IMR-90 (cell line): ENCODE measurements at regions not wholly inside any gene's neighbourhood (a gene's known extent, or its start where the extent isn't known, plus 50 kb on each side); places are given as distances from the start of the nearest gene placed in this dataset.

Experiments
- ATAC-seq: fragments of 200-7000 bp; cut with Tn5 transposase; 2 replicates; pipeline ENCODE4 v1.9.1; 2020; ENCODE audit warnings: low read depth, mild to moderate bottlenecking, moderate library complexity
- BruUV-seq: library from RNA; stranded (reverse); fragments of 400-500 nt; replicated peaks from 2 replicates; lab custom pipeline; 2021; lab: Mats Ljungman, UMichigan
- CTCF ChIA-PET: fragments of 300-600 bp; formaldehyde crosslinking; extraction: SDS; loops from one replicate; lab custom pipeline; 2021; ENCODE audit warnings: antibody characterized with exemption; lab: Yijun Ruan, JAX
- POLR2A ChIA-PET: fragments of 300-600 bp; sonication (Branson Sonifier 250); formaldehyde crosslinking; loops from one replicate; lab custom pipeline; 2022; ENCODE audit warnings: antibody characterized with exemption; ENCODE audit not compliant: unreplicated experiment; lab: Charles Lee
- DNase-seq: peaks from one replicate; pipeline ENCODE4 v3.0.0; 2013
- H2AFZ ChIP-seq: replicated peaks from 2 replicates; pipeline ENCODE3; 2013; ENCODE audit warnings: low read length, mild to moderate bottlenecking; ENCODE audit not compliant: poor library complexity
- H2AK5ac ChIP-seq: 2 replicates; pipeline ENCODE4 v1.6.1; 2013; ENCODE audit warnings: low read depth, low read length, inconsistent platforms
- H2AK9ac ChIP-seq: replicated peaks from 2 replicates; pipeline ENCODE3; 2013; ENCODE audit warnings: mild to moderate bottlenecking, low read depth, low read length, moderate library complexity; ENCODE audit not compliant: poor library complexity
- H2BK120ac ChIP-seq: 2 replicates; pipeline ENCODE4 v1.6.1; 2013; ENCODE audit warnings: low read depth, low read length, inconsistent platforms
- H2BK15ac ChIP-seq: 3 replicates; pipeline ENCODE4 v1.6.1; 2013; ENCODE audit warnings: low read depth, low read length, inconsistent platforms
- H2BK20ac ChIP-seq: 2 replicates; pipeline ENCODE4 v1.6.1; 2013; ENCODE audit warnings: low read depth, mild to moderate bottlenecking, inconsistent platforms, low read length, moderate library complexity
- H2BK5ac ChIP-seq: 2 replicates; pipeline ENCODE4 v1.6.1; 2013; ENCODE audit warnings: mild to moderate bottlenecking, low read depth, low read length, inconsistent platforms; ENCODE audit not compliant: poor library complexity, severe bottlenecking
- H3K14ac ChIP-seq: replicated peaks from 2 replicates; pipeline ENCODE4 v1.6.1; 2013; ENCODE audit warnings: low read depth, low read length, inconsistent platforms
- H3K18ac ChIP-seq: 2 replicates; pipeline ENCODE4 v1.6.1; 2013; ENCODE audit warnings: low read depth, low read length, control low read depth
- H3K23ac ChIP-seq: 2 replicates; pipeline ENCODE4 v1.6.1; 2013; ENCODE audit warnings: low read depth, low read length, inconsistent platforms
- H3K27ac ChIP-seq: 2 replicates; pipeline ENCODE4 v1.5.1; 2013; ENCODE audit warnings: mild to moderate bottlenecking, control low read depth, low read length; ENCODE audit not compliant: insufficient read depth
- H3K27me3 ChIP-seq: 2 replicates; pipeline ENCODE4 v1.6.1; 2013; ENCODE audit warnings: low read length; ENCODE audit not compliant: control insufficient read depth, insufficient read depth
- H3K36me3 ChIP-seq: 2 replicates; pipeline ENCODE4 v1.6.1; 2013; ENCODE audit warnings: low read length, mixed read lengths; ENCODE audit not compliant: control insufficient read depth, insufficient read depth
- H3K4ac ChIP-seq: 2 replicates; pipeline ENCODE4 v1.6.1; 2013; ENCODE audit warnings: low read depth, low read length, inconsistent platforms
- H3K4me1 ChIP-seq: 2 replicates; pipeline ENCODE4 v1.6.1; 2013; ENCODE audit warnings: low read length, mixed read lengths; ENCODE audit not compliant: control insufficient read depth, insufficient read depth
- H3K4me2 ChIP-seq: 2 replicates; pipeline ENCODE4 v1.6.1; 2013; ENCODE audit warnings: low read depth, mild to moderate bottlenecking, control low read depth, low read length, moderate library complexity
- H3K4me3 ChIP-seq: 2 replicates; pipeline ENCODE4 v1.5.1; 2013; ENCODE audit warnings: low read depth, mild to moderate bottlenecking, control low read depth, low read length, moderate library complexity; ENCODE audit not compliant: insufficient read depth
- H3K56ac ChIP-seq: 2 replicates; pipeline ENCODE4 v1.6.1; 2013; ENCODE audit warnings: low read length, inconsistent platforms; ENCODE audit not compliant: insufficient read depth; ENCODE audit errors: extremely low read depth
- H3K79me1 ChIP-seq, 2 experiments: 2 replicates each; pipeline ENCODE4 v1.6.1; 2013; ENCODE audit warnings: low read length in 2 of 2, inconsistent platforms in 1 of 2, low read depth in 1 of 2
- H3K9ac ChIP-seq: 2 replicates; pipeline ENCODE4 v1.6.1; 2013; ENCODE audit warnings: low read depth, low read length, control low read depth
- H3K9me1 ChIP-seq: 2 replicates; pipeline ENCODE4 v1.6.1; 2013; ENCODE audit warnings: low read length, inconsistent platforms; ENCODE audit not compliant: insufficient read depth
- H3K9me3 ChIP-seq: 2 replicates; pipeline ENCODE4 v1.6.1; 2013; ENCODE audit warnings: low read length; ENCODE audit not compliant: control insufficient read depth, insufficient read depth
- H4K20me1 ChIP-seq: 2 replicates; pipeline ENCODE4 v1.6.1; 2013; ENCODE audit warnings: low read length, inconsistent platforms; ENCODE audit not compliant: insufficient read depth
- H4K5ac ChIP-seq: 2 replicates; pipeline ENCODE4 v1.6.1; 2013; ENCODE audit warnings: mild to moderate bottlenecking, low read depth, low read length, control low read depth
- H4K8ac ChIP-seq, 2 experiments: 2 replicates each; pipeline ENCODE4 v1.6.1; 2013; ENCODE audit warnings: low read depth in 2 of 2, low read length in 2 of 2, control low read depth in 1 of 2, inconsistent platforms in 1 of 2
- H4K91ac ChIP-seq: 2 replicates; pipeline ENCODE4 v1.6.1; 2013; ENCODE audit warnings: low read depth, low read length, inconsistent platforms; ENCODE audit not compliant: insufficient read depth
- BHLHE40 ChIP-seq: fragments of 150-350 bp; IDR thresholded peaks from 2 replicates; pipeline ENCODE4 v1.6.1; 2016; ENCODE audit warnings: mild to moderate bottlenecking, low read depth, low read length
- ELK1 ChIP-seq: fragments of 150-350 bp; IDR thresholded peaks from 2 replicates; pipeline ENCODE4 v1.6.1; 2016; ENCODE audit warnings: low read depth, mild to moderate bottlenecking, low read length, moderate library complexity, borderline replicate concordance
- FOS ChIP-seq: fragments of 150-350 bp; IDR thresholded peaks from 2 replicates; pipeline ENCODE4 v1.6.1; 2016; ENCODE audit warnings: low read depth, low read length
- MXI1 ChIP-seq: IDR thresholded peaks from 2 replicates; pipeline ENCODE4 v1.6.1; 2012; ENCODE audit warnings: low read depth, mild to moderate bottlenecking, low read length, moderate library complexity, borderline replicate concordance
- NFE2L2 ChIP-seq: fragments of 150-350 bp; IDR thresholded peaks from 2 replicates; pipeline ENCODE4 v1.6.1; 2016; ENCODE audit warnings: low read depth, mild to moderate bottlenecking, low read length
- RAD21 ChIP-seq: IDR thresholded peaks from 2 replicates; pipeline ENCODE4 v1.6.1; 2012; ENCODE audit warnings: low read length, improper control_type of control experiment
- RFX5 ChIP-seq: IDR thresholded peaks from 2 replicates; pipeline ENCODE4 v1.8.0; 2012; ENCODE audit warnings: low read depth, mild to moderate bottlenecking, low read length, moderate library complexity
- USF2 ChIP-seq: fragments of 150-350 bp; IDR thresholded peaks from 2 replicates; pipeline ENCODE4 v1.6.1; 2017; ENCODE audit warnings: mild to moderate bottlenecking, antibody characterized with exemption, low read length, low read depth
- dilution Hi-C: fragments of 300-500 bp; cut with HindIII; formaldehyde crosslinking; loops from one replicate; pipeline ENCODE4 v1.14.3; 2018; ENCODE audit warnings: low sequenced_read_pairs; ENCODE audit not compliant: unreplicated experiment
- in situ Hi-C: fragments of 300-500 bp; cut with MboI; formaldehyde crosslinking; loops from 3 replicates; pipeline ENCODE4 v1.14.3; 2019; ENCODE audit warnings: low sequenced_read_pairs, inconsistent platforms, mixed read lengths
- intact Hi-C: fragments of 100-400 bp; cut with micrococcal nuclease; formaldehyde crosslinking; loops from 2 replicates; pipeline ENCODE4 v1.10.0; 2022

- CTCF ChIA-PET: no interaction called here
Measured at GRCh38 chr13:58087566-58087965, 456.0 kb downstream of the PCDH17 start.

More at GRCh38 chr13:58087566-58087965, 456.0 kb downstream of the PCDH17 start:
- no peak for DNase-seq
- Histone ChIP-seq H2AK5ac (no peak overlapping the region), H2BK20ac (no peak overlapping the region), H3K36me3 (no peaks in the 10 kb centered on the region), H2BK5ac (no peak overlapping the region), H4K91ac (no peak overlapping the region), H3K4me1 (no peaks in the 10 kb centered on the region), H2BK120ac (no peak overlapping the region), H3K9me3 (peaks cover 3% of the 10 kb centered on the region; the same call in 1 of the 2 replicates), H3K4me3 (no peak overlapping the region), H3K23ac (no peak overlapping the region), H3K56ac (no peak overlapping the region), H3K4ac (no peak overlapping the region), H3K14ac (no peak overlapping the region), H3K4me2 (no peak overlapping the region), H3K27me3 (no peaks in the 10 kb centered on the region), H3K27ac (no peak overlapping the region), H4K8ac (no peak overlapping the region), H3K9ac (no peak overlapping the region), H4K5ac (no peak overlapping the region), H3K9me1 (no peaks in the 10 kb centered on the region), H4K20me1 (no peaks in the 10 kb centered on the region), H3K18ac (no peak overlapping the region), H2BK15ac (no peak overlapping the region), H3K79me1 (no peaks in the 10 kb centered on the region), H2AK9ac (no peak overlapping the region), H2AFZ (no peak overlapping the region)
- in situ Hi-C loops (no loop called here), intact Hi-C loops (no loop called here), dilution Hi-C loops (no loop called here)
- BruUV-seq: no TSS peak
- no peak for TF ChIP-seq ELK1
- no peak for TF ChIP-seq NFE2L2
- no peak for TF ChIP-seq FOS
- TF ChIP-seq BHLHE40: no peak
- no peak for TF ChIP-seq USF2
- TF ChIP-seq RFX5: no peak
- no peak for TF ChIP-seq RAD21
- TF ChIP-seq MXI1: no peak
- POLR2A ChIA-PET: no interaction called here
- no peak for ATAC-seq
